IMR-90 (cell line): ENCODE measurements at regions not wholly inside any gene's neighbourhood (a gene's known extent, or its start where the extent isn't known, plus 50 kb on each side); places are given as distances from the start of the nearest gene placed in this dataset.
A peak's percentile ranks its signal among the peaks of the same experiment; 100 is the strongest.

Source experiments
- ATAC-seq: fragments of 200-7000 bp; cut with Tn5 transposase; 2 replicates; pipeline ENCODE4 v1.9.1; 2020; ENCODE audit warnings: low read depth, mild to moderate bottlenecking, moderate library complexity
- BruUV-seq: library from RNA; stranded (reverse); fragments of 400-500 nt; replicated peaks from 2 replicates; lab custom pipeline; 2021; lab: Mats Ljungman, UMichigan
- CTCF ChIA-PET: fragments of 300-600 bp; formaldehyde crosslinking; extraction: SDS; loops from one replicate; lab custom pipeline; 2021; ENCODE audit warnings: antibody characterized with exemption; lab: Yijun Ruan, JAX
- POLR2A ChIA-PET: fragments of 300-600 bp; sonication (Branson Sonifier 250); formaldehyde crosslinking; loops from one replicate; lab custom pipeline; 2022; ENCODE audit warnings: antibody characterized with exemption; ENCODE audit not compliant: unreplicated experiment; lab: Charles Lee
- DNase-seq: peaks from one replicate; pipeline ENCODE4 v3.0.0; 2013
- H2AFZ ChIP-seq: replicated peaks from 2 replicates; pipeline ENCODE3; 2013; ENCODE audit warnings: low read length, mild to moderate bottlenecking; ENCODE audit not compliant: poor library complexity
- H2AK5ac ChIP-seq: 2 replicates; pipeline ENCODE4 v1.6.1; 2013; ENCODE audit warnings: low read depth, low read length, inconsistent platforms
- H2AK9ac ChIP-seq: replicated peaks from 2 replicates; pipeline ENCODE3; 2013; ENCODE audit warnings: mild to moderate bottlenecking, low read depth, low read length, moderate library complexity; ENCODE audit not compliant: poor library complexity
- H2BK120ac ChIP-seq: 2 replicates; pipeline ENCODE4 v1.6.1; 2013; ENCODE audit warnings: low read depth, low read length, inconsistent platforms
- H2BK15ac ChIP-seq: 3 replicates; pipeline ENCODE4 v1.6.1; 2013; ENCODE audit warnings: low read depth, low read length, inconsistent platforms
- H2BK20ac ChIP-seq: 2 replicates; pipeline ENCODE4 v1.6.1; 2013; ENCODE audit warnings: low read depth, mild to moderate bottlenecking, inconsistent platforms, low read length, moderate library complexity
- H2BK5ac ChIP-seq: 2 replicates; pipeline ENCODE4 v1.6.1; 2013; ENCODE audit warnings: mild to moderate bottlenecking, low read depth, low read length, inconsistent platforms; ENCODE audit not compliant: poor library complexity, severe bottlenecking
- H3K14ac ChIP-seq: replicated peaks from 2 replicates; pipeline ENCODE4 v1.6.1; 2013; ENCODE audit warnings: low read depth, low read length, inconsistent platforms
- H3K18ac ChIP-seq: 2 replicates; pipeline ENCODE4 v1.6.1; 2013; ENCODE audit warnings: low read depth, low read length, control low read depth
- H3K23ac ChIP-seq: 2 replicates; pipeline ENCODE4 v1.6.1; 2013; ENCODE audit warnings: low read depth, low read length, inconsistent platforms
- H3K27ac ChIP-seq: 2 replicates; pipeline ENCODE4 v1.5.1; 2013; ENCODE audit warnings: mild to moderate bottlenecking, control low read depth, low read length; ENCODE audit not compliant: insufficient read depth
- H3K27me3 ChIP-seq: 2 replicates; pipeline ENCODE4 v1.6.1; 2013; ENCODE audit warnings: low read length; ENCODE audit not compliant: control insufficient read depth, insufficient read depth
- H3K36me3 ChIP-seq: 2 replicates; pipeline ENCODE4 v1.6.1; 2013; ENCODE audit warnings: low read length, mixed read lengths; ENCODE audit not compliant: control insufficient read depth, insufficient read depth
- H3K4ac ChIP-seq: 2 replicates; pipeline ENCODE4 v1.6.1; 2013; ENCODE audit warnings: low read depth, low read length, inconsistent platforms
- H3K4me1 ChIP-seq: 2 replicates; pipeline ENCODE4 v1.6.1; 2013; ENCODE audit warnings: low read length, mixed read lengths; ENCODE audit not compliant: control insufficient read depth, insufficient read depth
- H3K4me2 ChIP-seq: 2 replicates; pipeline ENCODE4 v1.6.1; 2013; ENCODE audit warnings: low read depth, mild to moderate bottlenecking, control low read depth, low read length, moderate library complexity
- H3K4me3 ChIP-seq: 2 replicates; pipeline ENCODE4 v1.5.1; 2013; ENCODE audit warnings: low read depth, mild to moderate bottlenecking, control low read depth, low read length, moderate library complexity; ENCODE audit not compliant: insufficient read depth
- H3K56ac ChIP-seq: 2 replicates; pipeline ENCODE4 v1.6.1; 2013; ENCODE audit warnings: low read length, inconsistent platforms; ENCODE audit not compliant: insufficient read depth; ENCODE audit errors: extremely low read depth
- H3K79me1 ChIP-seq, 2 experiments: 2 replicates each; pipeline ENCODE4 v1.6.1; 2013; ENCODE audit warnings: low read length in 2 of 2, inconsistent platforms in 1 of 2, low read depth in 1 of 2
- H3K9ac ChIP-seq: 2 replicates; pipeline ENCODE4 v1.6.1; 2013; ENCODE audit warnings: low read depth, low read length, control low read depth
- H3K9me1 ChIP-seq: 2 replicates; pipeline ENCODE4 v1.6.1; 2013; ENCODE audit warnings: low read length, inconsistent platforms; ENCODE audit not compliant: insufficient read depth
- H3K9me3 ChIP-seq: 2 replicates; pipeline ENCODE4 v1.6.1; 2013; ENCODE audit warnings: low read length; ENCODE audit not compliant: control insufficient read depth, insufficient read depth
- H4K20me1 ChIP-seq: 2 replicates; pipeline ENCODE4 v1.6.1; 2013; ENCODE audit warnings: low read length, inconsistent platforms; ENCODE audit not compliant: insufficient read depth
- H4K5ac ChIP-seq: 2 replicates; pipeline ENCODE4 v1.6.1; 2013; ENCODE audit warnings: mild to moderate bottlenecking, low read depth, low read length, control low read depth
- H4K8ac ChIP-seq, 2 experiments: 2 replicates each; pipeline ENCODE4 v1.6.1; 2013; ENCODE audit warnings: low read depth in 2 of 2, low read length in 2 of 2, control low read depth in 1 of 2, inconsistent platforms in 1 of 2
- H4K91ac ChIP-seq: 2 replicates; pipeline ENCODE4 v1.6.1; 2013; ENCODE audit warnings: low read depth, low read length, inconsistent platforms; ENCODE audit not compliant: insufficient read depth
- BHLHE40 ChIP-seq: fragments of 150-350 bp; IDR thresholded peaks from 2 replicates; pipeline ENCODE4 v1.6.1; 2016; ENCODE audit warnings: mild to moderate bottlenecking, low read depth, low read length
- CHD1 ChIP-seq: IDR thresholded peaks from 2 replicates; pipeline ENCODE4 v1.6.1; 2012; ENCODE audit warnings: low read depth, low read length, improper control_type of control experiment
- CTCF ChIP-seq: conservative IDR thresholded peaks from 2 replicates; pipeline ENCODE4 v1.5.1; 2012; ENCODE audit warnings: mild to moderate bottlenecking, low read depth, low read length, improper control_type of control experiment
- ELK1 ChIP-seq: fragments of 150-350 bp; IDR thresholded peaks from 2 replicates; pipeline ENCODE4 v1.6.1; 2016; ENCODE audit warnings: low read depth, mild to moderate bottlenecking, low read length, moderate library complexity, borderline replicate concordance
- MAFK ChIP-seq: IDR thresholded peaks from 2 replicates; pipeline ENCODE4 v1.6.1; 2012; ENCODE audit warnings: low read depth, low read length, improper control_type of control experiment
- MXI1 ChIP-seq: IDR thresholded peaks from 2 replicates; pipeline ENCODE4 v1.6.1; 2012; ENCODE audit warnings: low read depth, mild to moderate bottlenecking, low read length, moderate library complexity, borderline replicate concordance
- NFE2L2 ChIP-seq: fragments of 150-350 bp; IDR thresholded peaks from 2 replicates; pipeline ENCODE4 v1.6.1; 2016; ENCODE audit warnings: low read depth, mild to moderate bottlenecking, low read length
- POLR2A ChIP-seq: IDR thresholded peaks from 2 replicates; pipeline ENCODE4 v1.6.1; 2012; ENCODE audit warnings: mild to moderate bottlenecking, low read depth, low read length
- USF2 ChIP-seq: fragments of 150-350 bp; IDR thresholded peaks from 2 replicates; pipeline ENCODE4 v1.6.1; 2017; ENCODE audit warnings: mild to moderate bottlenecking, antibody characterized with exemption, low read length, low read depth
- WGBS, 2 experiments: methylation state at CpG; one replicate each; pipeline versions ENCODE4 v1.1.5 to v1.1.7; 2013; ENCODE audit warnings: missing lambda C conversion rate in 2 of 2; ENCODE audit not compliant: insufficient read length in 1 of 2; ENCODE audit errors: extremely low coverage in 2 of 2; 5-methylcytosine and 5-hydroxymethylcytosine counted together
- dilution Hi-C: fragments of 300-500 bp; cut with HindIII; formaldehyde crosslinking; loops from one replicate; pipeline ENCODE4 v1.14.3; 2018; ENCODE audit warnings: low sequenced_read_pairs; ENCODE audit not compliant: unreplicated experiment
- in situ Hi-C: fragments of 300-500 bp; cut with MboI; formaldehyde crosslinking; loops from 3 replicates; pipeline ENCODE4 v1.14.3; 2019; ENCODE audit warnings: low sequenced_read_pairs, inconsistent platforms, mixed read lengths
- intact Hi-C: fragments of 100-400 bp; cut with micrococcal nuclease; formaldehyde crosslinking; loops from 2 replicates; pipeline ENCODE4 v1.10.0; 2022

- H3K36me3 ChIP-seq: no peaks in the 10 kb centered on the region
- no peak overlapping the region for H2BK120ac ChIP-seq
- H3K23ac ChIP-seq: no peak overlapping the region
- no peak overlapping the region for H3K4ac ChIP-seq
- intact Hi-C loops (no loop called here), in situ Hi-C loops (no loop called here), dilution Hi-C loops (no loop called here)
- H2BK15ac ChIP-seq: no peak overlapping the region; the same call in 2 of the 3 replicates
- H3K27ac ChIP-seq: no peak overlapping the region
- H4K91ac ChIP-seq: no peak overlapping the region
- no peaks in the 10 kb centered on the region for H3K9me3 ChIP-seq
- H2AK5ac ChIP-seq: no peak overlapping the region
- H3K56ac ChIP-seq: no peak overlapping the region
- no peaks in the 10 kb centered on the region for H3K79me1 ChIP-seq
- H3K9me1 ChIP-seq: no peaks in the 10 kb centered on the region
- no peak overlapping the region for H3K4me3 ChIP-seq
- DNase-seq (no peak), ATAC-seq (no peak)
- H3K27me3 ChIP-seq: no peaks in the 10 kb centered on the region
- no peak overlapping the region for H2BK20ac ChIP-seq
- POLR2A ChIA-PET: no interaction called here
- CTCF ChIA-PET: interaction anchor here (1.0 kb wide), 1 partner anchor 45 kb away, joined by 3 read pairs; no protein-coding TSS in a partner anchor
- TF ChIP-seq USF2 (no peak), BHLHE40 (no peak), CTCF (no peak), POLR2A (no peak), MXI1 (no peak), MAFK (no peak), ELK1 (no peak), NFE2L2 (no peak), CHD1 (no peak)
- peaks cover 4% of the 10 kb centered on the region; the same call in 1 of the 2 replicates for H3K4me1 ChIP-seq
- H4K8ac ChIP-seq: 0 out of 4 replicates have a peak overlapping the region, but pooled peaks of 1 of the 2 experiments have one; percentile 38
- no peak overlapping the region for H3K4me2 ChIP-seq
- no peak overlapping the region for H3K9ac ChIP-seq
- 33% methylated on average over 1 of the region's 4 CpGs; no CpG with 5 or more reads in 1 of the 2 experiments for WGBS, 2 experiments
- H4K20me1 ChIP-seq: no peaks in the 10 kb centered on the region
- H4K5ac ChIP-seq: no peak overlapping the region
- H2AK9ac ChIP-seq: no peak overlapping the region
- BruUV-seq: no TSS peak
- H3K18ac ChIP-seq: no peak overlapping the region
- H2BK5ac ChIP-seq: no peak overlapping the region
- H3K14ac ChIP-seq: peak overlapping the region; percentile 58; the same call in 1 of the 2 replicates
- H2AFZ ChIP-seq: no peak overlapping the region
Observed at GRCh38 chr7:41832941-41833340, 130.1 kb upstream of the INHBA start.
